ENCODE measurements at regions not wholly inside any gene's neighbourhood (a gene's known extent, or its start where the extent isn't known, plus 50 kb on each side); places are given as distances from the start of the nearest gene placed in this dataset.

- DNase-seq (ENCODE audit: low spot score): no peak
Measured at GRCh38 chr1:4962836-4963235, 308.4 kb downstream of the AJAP1 start.

GRCh38 chr1:4961935-4962645, 307.7 kb downstream of the AJAP1 start:
- no peak for DNase-seq (ENCODE audit: low spot score)

- no peak for DNase-seq (ENCODE audit: low spot score)
Measured at GRCh38 chr1:4960782-4961475, 306.5 kb downstream of the AJAP1 start.

- no peak for DNase-seq (ENCODE audit: low spot score)
Measured at GRCh38 chr1:4960336-4960735, 305.9 kb downstream of the AJAP1 start.

- no peak for DNase-seq (ENCODE audit: low spot score)
Measured at GRCh38 chr1:4959216-4959615, 304.8 kb downstream of the AJAP1 start.

- DNase-seq (ENCODE audit: low spot score): no peak
Measured at GRCh38 chr1:4957027-4957426, 302.6 kb downstream of the AJAP1 start.

- DNase-seq (ENCODE audit: low spot score): no peak
Measured at GRCh38 chr1:4954392-4954791, 300.0 kb downstream of the AJAP1 start.

- no peak for DNase-seq (ENCODE audit: low spot score)
Measured at GRCh38 chr1:4951601-4952000, 297.2 kb downstream of the AJAP1 start.

GRCh38 chr1:4946343-4946742, 291.9 kb downstream of the AJAP1 start:
- DNase-seq (ENCODE audit: low spot score): no peak

- no peak for DNase-seq (ENCODE audit: low spot score)
Measured at GRCh38 chr1:4944911-4945310, 290.5 kb downstream of the AJAP1 start.

GRCh38 chr1:4944072-4944471, 289.7 kb downstream of the AJAP1 start:
- DNase-seq (ENCODE audit: low spot score): no peak

GRCh38 chr1:4939266-4939665, 284.9 kb downstream of the AJAP1 start:
- no peak for DNase-seq (ENCODE audit: low spot score)

- no peak for DNase-seq (ENCODE audit: low spot score)
Measured at GRCh38 chr1:4937876-4938534, 283.6 kb downstream of the AJAP1 start.

GRCh38 chr1:4935807-4936206, 281.4 kb downstream of the AJAP1 start:
- no peak for DNase-seq (ENCODE audit: low spot score)

- no peak for DNase-seq (ENCODE audit: low spot score)
Measured at GRCh38 chr1:4933232-4933631, 278.8 kb downstream of the AJAP1 start.

GRCh38 chr1:4932311-4933030, 278.1 kb downstream of the AJAP1 start:
- DNase-seq (ENCODE audit: low spot score): no peak

- DNase-seq (ENCODE audit: low spot score): no peak
Measured at GRCh38 chr1:4931486-4931885, 277.1 kb downstream of the AJAP1 start.

GRCh38 chr1:4928186-4928585, 273.8 kb downstream of the AJAP1 start:
- no peak for DNase-seq (ENCODE audit: low spot score)

GRCh38 chr1:4924356-4924755, 269.9 kb downstream of the AJAP1 start:
- no peak for DNase-seq (ENCODE audit: low spot score)

GRCh38 chr1:4916610-4917009, 262.2 kb downstream of the AJAP1 start:
- no peak for DNase-seq (ENCODE audit: low spot score)

GRCh38 chr1:4915154-4915553, 260.7 kb downstream of the AJAP1 start:
- no peak for DNase-seq (ENCODE audit: low spot score)

- DNase-seq (ENCODE audit: low spot score): no peak
Measured at GRCh38 chr1:4908486-4908885, 254.1 kb downstream of the AJAP1 start.

GRCh38 chr1:4894566-4894965, 240.2 kb downstream of the AJAP1 start:
- no peak for DNase-seq (ENCODE audit: low spot score)
